HG03520 (cell line): ENCODE measurements at regions not wholly inside any gene's neighbourhood (a gene's known extent, or its start where the extent isn't known, plus 50 kb on each side); places are given as distances from the start of the nearest gene placed in this dataset.

ENCODE experiments used
- ATAC-seq: cut with Tn5 transposase; IDR thresholded peaks from one replicate; pipeline ENCODE4 v1.9.1; 2021; ENCODE audit warnings: mild to moderate bottlenecking, moderate library complexity; ENCODE audit not compliant: unreplicated experiment

GRCh38 chr11:119496997-119497396 is 74.0 kb upstream of the THY1 start:
- no peak for ATAC-seq

- ATAC-seq: no peak
Measured at GRCh38 chr11:119496469-119496868, 73.5 kb upstream of the THY1 start.

- no peak for ATAC-seq
Measured at GRCh38 chr11:119493712-119494111, 70.7 kb upstream of the THY1 start.

- no peak for ATAC-seq
Measured at GRCh38 chr11:119491753-119492510, 69.0 kb upstream of the THY1 start.

GRCh38 chr11:119490253-119491006 is 67.5 kb upstream of the THY1 start:
- ATAC-seq: no peak

GRCh38 chr11:119489087-119489486 is 66.1 kb upstream of the THY1 start:
- no peak for ATAC-seq

GRCh38 chr11:119488256-119488995 is 65.5 kb upstream of the THY1 start:
- ATAC-seq: no peak

- no peak for ATAC-seq
Measured at GRCh38 chr11:119486691-119487259, 63.8 kb upstream of the THY1 start.

GRCh38 chr11:119486016-119486415 is 63.0 kb upstream of the THY1 start:
- ATAC-seq: no peak

GRCh38 chr11:119484741-119485605 is 62.0 kb upstream of the THY1 start:
- ATAC-seq: no peak

- ATAC-seq: no peak
Measured at GRCh38 chr11:119483881-119484371, 61.0 kb upstream of the THY1 start.

GRCh38 chr11:119483341-119483880 is 60.4 kb upstream of the THY1 start:
- no peak for ATAC-seq

- no peak for ATAC-seq
Measured at GRCh38 chr11:119482521-119483011, 59.6 kb upstream of the THY1 start.

- ATAC-seq: no peak
Measured at GRCh38 chr11:119481667-119482400, 58.9 kb upstream of the THY1 start.

GRCh38 chr11:119481021-119481666 is 58.2 kb upstream of the THY1 start:
- peak; percentile 53 for ATAC-seq

GRCh38 chr11:119480380-119481020 is 57.5 kb upstream of the THY1 start:
- no peak for ATAC-seq

GRCh38 chr11:119479685-119480275 is 56.8 kb upstream of the THY1 start:
- ATAC-seq: no peak
